ENCODE measurements at regions not wholly inside any gene's neighbourhood (a gene's known extent, or its start where the extent isn't known, plus 50 kb on each side); places are given as distances from the start of the nearest gene placed in this dataset.

- no peak for DNase-seq (ENCODE audit: low read depth in 2 of 2)
- no peak for TF ChIP-seq CTCF (IDR thresholded peaks at IDR 0.05; ENCODE audit: low read depth, low read length)
- no peak overlapping the region for H3K4me3 ChIP-seq (replicated peaks in 1 of 2; ENCODE audit: low read depth in 2 of 2, low read length in 2 of 2)
Observed at GRCh38 chr9:87247097-87247496, 250.6 kb upstream of the DAPK1 start.

GRCh38 chr9:87249029-87249428 is 248.6 kb upstream of the DAPK1 start:
- no peak for TF ChIP-seq CTCF (IDR thresholded peaks at IDR 0.05; ENCODE audit: low read depth, low read length)
- no peak for DNase-seq (ENCODE audit: low read depth in 2 of 2)
- H3K4me3 ChIP-seq (replicated peaks in 1 of 2; ENCODE audit: low read depth in 2 of 2, low read length in 2 of 2): no peak overlapping the region

DNA sequence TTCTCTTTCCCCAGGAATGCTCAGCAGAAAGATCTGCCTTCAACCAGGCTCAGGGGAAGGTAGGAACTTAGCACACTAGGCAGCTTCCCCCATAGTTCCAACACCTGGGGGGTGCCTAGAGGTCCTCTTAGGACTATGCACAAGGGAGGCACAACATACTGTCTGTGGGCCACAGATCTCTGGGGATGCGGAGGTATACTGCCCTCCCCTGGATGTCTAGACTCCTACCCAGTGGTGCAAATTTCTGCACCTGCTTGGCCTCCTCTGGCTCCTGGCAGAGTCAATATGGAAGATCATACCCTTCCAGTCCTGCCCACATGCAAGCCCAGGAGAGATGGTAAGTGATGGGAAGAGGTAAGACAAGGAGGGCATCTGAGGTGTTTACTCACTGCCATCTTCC is 247.5 kb upstream of the DAPK1 start:
- TF ChIP-seq CTCF (IDR thresholded peaks at IDR 0.05; ENCODE audit: low read depth, low read length): no peak
- no peak for DNase-seq (ENCODE audit: low read depth in 2 of 2)
- no peak overlapping the region for H3K4me3 ChIP-seq (replicated peaks in 1 of 2; ENCODE audit: low read depth in 2 of 2, low read length in 2 of 2)

GRCh38 chr9:87255431-87256155 is 242.1 kb upstream of the DAPK1 start:
- H3K4me3 ChIP-seq (replicated peaks in 1 of 2; ENCODE audit: low read depth in 2 of 2, low read length in 2 of 2): no peak overlapping the region
- TF ChIP-seq CTCF (IDR thresholded peaks at IDR 0.05; ENCODE audit: low read depth, low read length): no peak
- peak in 1 of 2 donors; percentile 96 for DNase-seq (ENCODE audit: low read depth in 2 of 2)

- TF ChIP-seq CTCF (IDR thresholded peaks at IDR 0.05; ENCODE audit: low read depth, low read length): no peak
- H3K4me3 ChIP-seq (replicated peaks in 1 of 2; ENCODE audit: low read depth in 2 of 2, low read length in 2 of 2): no peak overlapping the region
- peak; percentile 28 to 57 for DNase-seq (ENCODE audit: low read depth in 2 of 2)
Observed at GRCh38 chr9:87256973-87257372, 240.7 kb upstream of the DAPK1 start.

GRCh38 chr9:87259543-87260518 is 237.8 kb upstream of the DAPK1 start:
- H3K4me3 ChIP-seq (replicated peaks in 1 of 2; ENCODE audit: low read depth in 2 of 2, low read length in 2 of 2): no peak overlapping the region
- TF ChIP-seq CTCF (IDR thresholded peaks at IDR 0.05; ENCODE audit: low read depth, low read length): no peak
- DNase-seq (ENCODE audit: low read depth in 2 of 2): peak; percentile 64 to 72
